ENCODE measurements at regions not wholly inside any gene's neighbourhood (a gene's known extent, or its start where the extent isn't known, plus 50 kb on each side); places are given as distances from the start of the nearest gene placed in this dataset.
"Not testable (repeated sequence)": the region's sequence is repeated elsewhere in the genome, so short reads cannot be mapped to it uniquely, and the experiment has no call there.

- WGBS, 2 donors, result 70 to 85% methylated on average over 1 of the region's 1 CpG
Observed at GRCh38 chr5:119961993-119962392, 332.6 kb downstream of the FAM170A start.

GRCh38 chr5:119966028-119966427, 336.7 kb downstream of the FAM170A start:
- Histone ChIP-seq H3K4me1 (no peaks in the 10 kb centered on the region), H3K27me3 (no peaks in the 10 kb centered on the region), H3K27ac (no peak overlapping the region), H3K9me3 (no peaks in the 10 kb centered on the region), H3K4me3 (no peak overlapping the region), H3K36me3 (ENCODE audit: low read depth, missing control alignments) (no peaks in the 10 kb centered on the region)
- intact Hi-C loops (cut with DNase I; ENCODE audit: low total_unique reads), result no loop called here
- DNase-seq, result no peak
- 42 to 61% methylated on average over 3 of the region's 3 CpGs for WGBS, 2 donors
- no peak for TF ChIP-seq CTCF (IDR thresholded peaks at IDR 0.05)
- TF ChIP-seq POLR2A (IDR thresholded peaks at IDR 0.05), result no peak

More at GRCh38 chr5:119961993-119962392, 332.6 kb downstream of the FAM170A start:
- TF ChIP-seq POLR2A (IDR thresholded peaks at IDR 0.05), result no peak
- Histone ChIP-seq H3K9me3 (no peaks in the 10 kb centered on the region), H3K4me1 (no peaks in the 10 kb centered on the region), H3K36me3 (ENCODE audit: low read depth, missing control alignments) (no peaks in the 10 kb centered on the region), H3K4me3 (no peak overlapping the region), H3K27ac (no peak overlapping the region), H3K27me3 (no peaks in the 10 kb centered on the region)
- no peak for DNase-seq
- intact Hi-C loops (cut with DNase I; ENCODE audit: low total_unique reads), result no loop called here

- TF ChIP-seq CTCF (IDR thresholded peaks at IDR 0.05), result no peak
- no peaks in the 10 kb centered on the region for H3K9me3 ChIP-seq
- DNase-seq, result no peak
- intact Hi-C loops (cut with DNase I; ENCODE audit: low total_unique reads), result no loop called here
- WGBS, 2 donors, result 80 to 88% methylated on average over 2 of the region's 2 CpGs
- H3K27ac ChIP-seq, result no peak overlapping the region
- no peaks in the 10 kb centered on the region for H3K27me3 ChIP-seq
- no peaks in the 10 kb centered on the region for H3K36me3 ChIP-seq (ENCODE audit: low read depth, missing control alignments)
- H3K4me3 ChIP-seq, result no peak overlapping the region
- H3K4me1 ChIP-seq, result no peaks in the 10 kb centered on the region
Observed at GRCh38 chr5:119968690-119969089, 339.3 kb downstream of the FAM170A start.

- H3K4me3 ChIP-seq, result not testable (repeated sequence)
Observed at GRCh38 chr5:119987077-119987476, 357.7 kb downstream of the FAM170A start.

GRCh38 chr5:119991625-119992024, 362.3 kb downstream of the FAM170A start:
- no peak overlapping the region for H3K27ac ChIP-seq
- WGBS, 2 donors, result 79 to 86% methylated on average over 1 to 3 of the region's 3 CpGs

More at GRCh38 chr5:119987077-119987476, 357.7 kb downstream of the FAM170A start:
- H3K27me3 ChIP-seq; H3K4me1 ChIP-seq; H3K36me3 ChIP-seq (ENCODE audit: low read depth, missing control alignments); DNase-seq; intact Hi-C loops (cut with DNase I; ENCODE audit: low total_unique reads); H3K27ac ChIP-seq; H3K9me3 ChIP-seq: not testable (repeated sequence)
- 70 to 82% methylated on average over 7 of the region's 7 CpGs for WGBS, 2 donors

More at GRCh38 chr5:119991625-119992024, 362.3 kb downstream of the FAM170A start:
- TF ChIP-seq CTCF (IDR thresholded peaks at IDR 0.05), result no peak
- TF ChIP-seq POLR2A (IDR thresholded peaks at IDR 0.05), result no peak
- Histone ChIP-seq H3K9me3 (no peaks in the 10 kb centered on the region), H3K36me3 (ENCODE audit: low read depth, missing control alignments) (no peaks in the 10 kb centered on the region), H3K27me3 (no peaks in the 10 kb centered on the region), H3K4me3 (no peak overlapping the region), H3K4me1 (no peaks in the 10 kb centered on the region)
- intact Hi-C loops (cut with DNase I; ENCODE audit: low total_unique reads), result no loop called here
- DNase-seq, result no peak
